Natural killer cell (primary cell): ENCODE measurements at regions not wholly inside any gene's neighbourhood (a gene's known extent, or its start where the extent isn't known, plus 50 kb on each side); places are given as distances from the start of the nearest gene placed in this dataset.

Source experiments
- ATAC-seq, 3 donors: fragments of 150-1000 bp in 2 of 3; fragments of 200-7000 bp in 1 of 3; cut with Tn5 transposase; 1 replicate in 1 of 3; 2 replicates in 2 of 3; pipeline ENCODE4 v1.10.0; 2021; ENCODE audit warnings: mild to moderate bottlenecking in 2 of 3, moderate library complexity in 2 of 3
- DNase-seq, 2 donors: peaks; one replicate each; pipeline versions ENCODE4 v3.0.0 to v3.0.0-alpha.2; 2013 to 2021; ENCODE audit warnings: mixed read lengths in 1 of 2
- H3K27ac ChIP-seq: one replicate; pipeline ENCODE4 v1.5.1; 2013; ENCODE audit warnings: mild to moderate bottlenecking, low read length
- H3K27me3 ChIP-seq: one replicate; pipeline ENCODE4 v1.6.1; 2013; ENCODE audit warnings: low read length; ENCODE audit not compliant: control insufficient read depth, insufficient read depth
- H3K36me3 ChIP-seq: one replicate; pipeline ENCODE4 v1.6.1; 2013; ENCODE audit warnings: low read length; ENCODE audit not compliant: control insufficient read depth, insufficient read depth
- H3K4me1 ChIP-seq: one replicate; pipeline ENCODE4 v1.6.1; 2013; ENCODE audit warnings: low read length; ENCODE audit not compliant: control insufficient read depth, insufficient read depth
- H3K4me3 ChIP-seq: one replicate; pipeline ENCODE4 v1.5.1; 2013; ENCODE audit warnings: low read length
- H3K9me3 ChIP-seq: one replicate; pipeline ENCODE4 v1.6.1; 2013; ENCODE audit warnings: low read length; ENCODE audit not compliant: control insufficient read depth, insufficient read depth
- H3K27ac Mint-ChIP-seq, 2 donors: one replicate each; pipeline ENCODE4 v1.8.0; 2022; ENCODE audit warnings: mild to moderate bottlenecking in 2 of 2, mixed read lengths in 2 of 2, moderate library complexity in 1 of 2
- H3K27me3 Mint-ChIP-seq, 2 donors: one replicate each; pipeline ENCODE4 v1.8.0; 2022; ENCODE audit warnings: low read depth in 2 of 2, mixed read lengths in 2 of 2
- H3K36me3 Mint-ChIP-seq: one replicate; pipeline ENCODE4 v1.8.0; 2022; ENCODE audit warnings: mixed read lengths
- H3K4me1 Mint-ChIP-seq, 2 donors: one replicate each; pipeline ENCODE4 v1.8.0; 2022; ENCODE audit warnings: mixed read lengths in 2 of 2
- H3K4me3 Mint-ChIP-seq: one replicate; pipeline ENCODE4 v1.8.0; 2022; ENCODE audit warnings: mild to moderate bottlenecking, moderate library complexity, mixed read lengths
- H3K9me3 Mint-ChIP-seq, 2 donors: one replicate each; pipeline ENCODE4 v1.8.0; 2022; ENCODE audit warnings: mixed read lengths in 2 of 2
- CTCF ChIP-seq: fragments of 200-600 bp; IDR thresholded peaks from one replicate; pipeline ENCODE4 v1.8.0; 2022; ENCODE audit warnings: antibody characterized with exemption
- WGBS: methylation state at CpG from one replicate; pipeline ENCODE4 v1.1.7; 2013; ENCODE audit warnings: missing lambda C conversion rate; ENCODE audit not compliant: insufficient coverage; 5-methylcytosine and 5-hydroxymethylcytosine counted together
- intact Hi-C: fragments of 100-400 bp; cut with micrococcal nuclease; formaldehyde crosslinking; loops from one replicate; pipeline ENCODE4 v1.14.2; 2022

- no peak for TF ChIP-seq CTCF
- Mint-ChIP-seq H3K4me1 (peaks cover 6 to 16% of the 10 kb centered on the region in 2 donors), H3K4me3 (no peak overlapping the region), H3K27me3 (peaks cover 0 to 9% of the 10 kb centered on the region in 2 donors), H3K9me3 (peaks cover 0 to 2% of the 10 kb centered on the region in 2 donors), H3K27ac (no peak overlapping the region), H3K36me3 (no peaks in the 10 kb centered on the region)
- Histone ChIP-seq H3K4me1 (peaks cover 3% of the 10 kb centered on the region), H3K9me3 (no peaks in the 10 kb centered on the region), H3K4me3 (no peak overlapping the region), H3K27me3 (no peaks in the 10 kb centered on the region), H3K27ac (no peak overlapping the region), H3K36me3 (no peaks in the 10 kb centered on the region)
- DNase-seq: no peak
- ATAC-seq: no peak
- intact Hi-C loops: no loop called here
These were observed 206.8 kb upstream of the SLC24A2 start for GRCh38 chr9:19995619-19996018.

GRCh38 chr9:19994296-19994695 lies 205.5 kb upstream of the SLC24A2 start:
- Histone ChIP-seq H3K4me1 (peaks cover 3% of the 10 kb centered on the region), H3K36me3 (no peaks in the 10 kb centered on the region), H3K27me3 (no peaks in the 10 kb centered on the region), H3K4me3 (no peak overlapping the region), H3K9me3 (no peaks in the 10 kb centered on the region), H3K27ac (no peak overlapping the region)
- no peaks in the 10 kb centered on the region for H3K36me3 Mint-ChIP-seq
- H3K27ac Mint-ChIP-seq: no peak overlapping the region
- H3K4me1 Mint-ChIP-seq: peaks cover 3 to 11% of the 10 kb centered on the region in 2 donors
- peaks cover 0 to 2% of the 10 kb centered on the region in 2 donors for H3K9me3 Mint-ChIP-seq
- 82% methylated on average over 2 of the region's 2 CpGs for WGBS
- peaks cover 0 to 9% of the 10 kb centered on the region in 2 donors for H3K27me3 Mint-ChIP-seq
- DNase-seq (no peak), ATAC-seq (no peak)
- TF ChIP-seq CTCF: no peak
- intact Hi-C loops: no loop called here
- H3K4me3 Mint-ChIP-seq: no peak overlapping the region

- no peak for TF ChIP-seq CTCF
- Histone ChIP-seq H3K9me3 (no peaks in the 10 kb centered on the region), H3K36me3 (no peaks in the 10 kb centered on the region), H3K27me3 (no peaks in the 10 kb centered on the region), H3K4me1 (no peaks in the 10 kb centered on the region), H3K4me3 (no peak overlapping the region), H3K27ac (no peak overlapping the region)
- Mint-ChIP-seq H3K9me3 (peaks cover 0 to 2% of the 10 kb centered on the region in 2 donors), H3K4me3 (no peak overlapping the region), H3K36me3 (no peaks in the 10 kb centered on the region), H3K4me1 (no peaks in the 10 kb centered on the region), H3K27ac (no peak overlapping the region), H3K27me3 (peaks cover 0 to 9% of the 10 kb centered on the region in 2 donors)
- 51% methylated on average over 2 of the region's 2 CpGs for WGBS
- ATAC-seq: no peak
- no peak for DNase-seq
- intact Hi-C loops: no loop called here
These were observed 203.7 kb upstream of the SLC24A2 start for GRCh38 chr9:19992556-19992955.

GRCh38 chr9:19989213-19989612 lies 200.4 kb upstream of the SLC24A2 start:
- Histone ChIP-seq H3K9me3 (no peaks in the 10 kb centered on the region), H3K4me1 (no peaks in the 10 kb centered on the region), H3K36me3 (no peaks in the 10 kb centered on the region), H3K27me3 (no peaks in the 10 kb centered on the region), H3K27ac (no peak overlapping the region), H3K4me3 (no peak overlapping the region)
- Mint-ChIP-seq H3K36me3 (no peaks in the 10 kb centered on the region), H3K9me3 (no peaks in the 10 kb centered on the region), H3K4me1 (no peaks in the 10 kb centered on the region), H3K4me3 (no peak overlapping the region), H3K27ac (no peak overlapping the region), H3K27me3 (peaks cover 0 to 9% of the 10 kb centered on the region in 2 donors)
- TF ChIP-seq CTCF: no peak
- ATAC-seq: no peak
- no peak for DNase-seq
- intact Hi-C loops: no loop called here
- WGBS: no CpG with 5 or more reads among the region's 1 CpG
